Neural cell (in vitro differentiated cells): ENCODE measurements at regions not wholly inside any gene's neighbourhood (a gene's known extent, or its start where the extent isn't known, plus 50 kb on each side); places are given as distances from the start of the nearest gene placed in this dataset.

Source experiments
- H2AFZ ChIP-seq: fragments of 200-600, 300-800 bp; sonication (generic), shearing (Covaris generic); 2 replicates; pipeline ENCODE4 v1.6.0; 2014; ENCODE audit warnings: low read depth, mild to moderate bottlenecking, antibody characterized with exemption, low read length, moderate library complexity
- H3F3A ChIP-seq: fragments of 200-600 bp; shearing (Covaris generic); 2 replicates; pipeline ENCODE4 v1.6.1; 2016; ENCODE audit warnings: mild to moderate bottlenecking, moderate library complexity, mixed read lengths, antibody characterized with exemption, low read length; ENCODE audit not compliant: insufficient read depth, poor library complexity, severe bottlenecking
- H3K27ac ChIP-seq: fragments of 200-600, 300-800 bp; sonication (generic), shearing (Covaris generic); 2 replicates; pipeline ENCODE4 v1.5.1; 2014; ENCODE audit warnings: mild to moderate bottlenecking, low read length, moderate library complexity
- H3K27me3 ChIP-seq: fragments of 300-800, 200-600 bp; sonication (generic), shearing (Covaris generic); 2 replicates; pipeline ENCODE4 v1.6.0; 2014; ENCODE audit warnings: mild to moderate bottlenecking, low read depth, low read length, moderate library complexity; ENCODE audit not compliant: insufficient read depth
- H3K36me3 ChIP-seq: fragments of 300-800, 200-600 bp; sonication (generic), shearing (Covaris generic); 2 replicates; pipeline ENCODE4 v1.5.1; 2014; ENCODE audit warnings: mild to moderate bottlenecking, antibody characterized with exemption, low read length, moderate library complexity; ENCODE audit not compliant: insufficient read depth
- H3K4me2 ChIP-seq: fragments of 300-800, 200-600 bp; sonication (generic), shearing (Covaris generic); 2 replicates; pipeline ENCODE4 v1.6.0; 2014; ENCODE audit warnings: mild to moderate bottlenecking, low read length
- H3K4me3 ChIP-seq: fragments of 300-800, 200-600 bp; sonication (generic), shearing (Covaris generic); 2 replicates; pipeline ENCODE4 v1.5.1; 2014; ENCODE audit warnings: mild to moderate bottlenecking, low read length, moderate library complexity
- H3K79me2 ChIP-seq: fragments of 200-600 bp; shearing (Covaris generic); replicated peaks from 2 replicates; pipeline ENCODE4 v1.6.0; 2014; ENCODE audit warnings: mild to moderate bottlenecking, low read length, moderate library complexity; ENCODE audit not compliant: insufficient read depth
- H3K9ac ChIP-seq: fragments of 300-800, 200-600 bp; sonication (generic), shearing (Covaris generic); 2 replicates; pipeline ENCODE4 v1.6.1; 2016; ENCODE audit warnings: mild to moderate bottlenecking, low read length, mixed read lengths
- H3K9me2 ChIP-seq: fragments of 200-600 bp; shearing (Covaris generic); 2 replicates; pipeline ENCODE4 v1.6.1; 2016; ENCODE audit warnings: mild to moderate bottlenecking, low read length, mixed read lengths; ENCODE audit not compliant: insufficient read depth
- H3K9me3 ChIP-seq: fragments of 200-600, 300-800 bp; sonication (generic), shearing (Covaris generic); 2 replicates; pipeline ENCODE4 v1.6.1; 2016; ENCODE audit warnings: mild to moderate bottlenecking, mixed run types, low read length, moderate library complexity, mixed read lengths
- H4K20me1 ChIP-seq: fragments of 200-600 bp; shearing (Covaris generic); 2 replicates; pipeline ENCODE4 v1.6.1; 2016; ENCODE audit warnings: mild to moderate bottlenecking, mixed run types; ENCODE audit not compliant: insufficient read depth
- EP300 ChIP-seq: fragments of 450-650 bp; conservative IDR thresholded peaks from 2 replicates; pipeline ENCODE4 v1.6.1; 2014; ENCODE audit warnings: antibody characterized with exemption, mild to moderate bottlenecking, moderate library complexity; ENCODE audit not compliant: poor library complexity, severe bottlenecking
- EZH2 ChIP-seq: fragments of 200-600, 300-800 bp; shearing (Covaris generic), sonication (generic); IDR thresholded peaks from 2 replicates; pipeline ENCODE4 v1.6.1; 2014; ENCODE audit warnings: antibody characterized with exemption, low read length, borderline replicate concordance, mild to moderate bottlenecking; ENCODE audit not compliant: insufficient read depth, poor library complexity, severe bottlenecking
- MXI1 ChIP-seq: fragments of 450-650 bp; conservative IDR thresholded peaks from 2 replicates; pipeline ENCODE4 v1.6.1; 2014; ENCODE audit warnings: antibody characterized with exemption, mild to moderate bottlenecking; ENCODE audit not compliant: poor library complexity, severe bottlenecking
- POLR2AphosphoS5 ChIP-seq: IDR thresholded peaks from 2 replicates; pipeline ENCODE4 v1.6.1; 2012
- RAD21 ChIP-seq: fragments of 450-650 bp; conservative IDR thresholded peaks from 2 replicates; pipeline ENCODE4 v1.6.1; 2014; ENCODE audit warnings: antibody characterized with exemption, mild to moderate bottlenecking, moderate library complexity
- SMC3 ChIP-seq: fragments of 450-650 bp; conservative IDR thresholded peaks from 2 replicates; pipeline ENCODE4 v1.6.1; 2014; ENCODE audit warnings: antibody characterized with exemption, mild to moderate bottlenecking, moderate library complexity; ENCODE audit not compliant: poor library complexity
- TAF1 ChIP-seq: IDR thresholded peaks from 2 replicates; pipeline ENCODE4 v1.6.1; 2012; ENCODE audit warnings: low read depth
- TF ChIP-seq, protein P1 (sequence below): IDR thresholded peaks from 2 replicates; pipeline ENCODE4 v1.6.1; 2012; ENCODE audit warnings: borderline replicate concordance
- TF ChIP-seq, protein P2 (sequence below): fragments of 450-650 bp; IDR thresholded peaks from 2 replicates; pipeline ENCODE4 v1.5.1; 2014; ENCODE audit warnings: antibody characterized with exemption, mild to moderate bottlenecking, moderate library complexity; ENCODE audit not compliant: poor library complexity, severe bottlenecking

DNA sequence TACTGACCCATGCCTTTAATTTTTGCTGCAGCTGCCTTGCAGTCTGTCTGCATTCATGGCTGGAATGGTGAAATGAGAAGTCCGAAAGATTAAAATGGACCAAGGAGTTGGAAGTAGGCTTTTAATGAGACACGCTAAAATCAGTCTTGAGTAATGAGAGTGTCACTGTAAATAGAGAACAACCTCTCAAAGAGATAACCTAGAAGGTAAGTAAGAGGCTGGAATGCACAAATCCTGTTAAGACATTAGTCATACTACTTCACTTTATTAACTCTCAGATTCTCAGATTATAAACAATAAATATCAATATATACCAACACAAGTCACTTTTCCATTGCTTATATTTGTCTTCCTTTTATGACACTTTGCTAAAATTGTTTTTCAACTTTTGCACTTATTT lies 880.6 kb upstream of the C9orf72 start:
- Histone ChIP-seq H3K4me3 (no peak overlapping the region), H3K36me3 (no peaks in the 10 kb centered on the region), H3K27ac (no peak overlapping the region), H3K27me3 (no peaks in the 10 kb centered on the region), H3F3A (no peaks in the 10 kb centered on the region), H3K4me2 (no peak overlapping the region), H4K20me1 (no peaks in the 10 kb centered on the region), H3K9ac (no peak overlapping the region), H2AFZ (no peak overlapping the region), H3K9me3 (no peaks in the 10 kb centered on the region), H3K9me2 (no peaks in the 10 kb centered on the region), H3K79me2 (no peaks in the 10 kb centered on the region)
- no peak for TF ChIP-seq POLR2AphosphoS5
- TF ChIP-seq, protein P1, sequence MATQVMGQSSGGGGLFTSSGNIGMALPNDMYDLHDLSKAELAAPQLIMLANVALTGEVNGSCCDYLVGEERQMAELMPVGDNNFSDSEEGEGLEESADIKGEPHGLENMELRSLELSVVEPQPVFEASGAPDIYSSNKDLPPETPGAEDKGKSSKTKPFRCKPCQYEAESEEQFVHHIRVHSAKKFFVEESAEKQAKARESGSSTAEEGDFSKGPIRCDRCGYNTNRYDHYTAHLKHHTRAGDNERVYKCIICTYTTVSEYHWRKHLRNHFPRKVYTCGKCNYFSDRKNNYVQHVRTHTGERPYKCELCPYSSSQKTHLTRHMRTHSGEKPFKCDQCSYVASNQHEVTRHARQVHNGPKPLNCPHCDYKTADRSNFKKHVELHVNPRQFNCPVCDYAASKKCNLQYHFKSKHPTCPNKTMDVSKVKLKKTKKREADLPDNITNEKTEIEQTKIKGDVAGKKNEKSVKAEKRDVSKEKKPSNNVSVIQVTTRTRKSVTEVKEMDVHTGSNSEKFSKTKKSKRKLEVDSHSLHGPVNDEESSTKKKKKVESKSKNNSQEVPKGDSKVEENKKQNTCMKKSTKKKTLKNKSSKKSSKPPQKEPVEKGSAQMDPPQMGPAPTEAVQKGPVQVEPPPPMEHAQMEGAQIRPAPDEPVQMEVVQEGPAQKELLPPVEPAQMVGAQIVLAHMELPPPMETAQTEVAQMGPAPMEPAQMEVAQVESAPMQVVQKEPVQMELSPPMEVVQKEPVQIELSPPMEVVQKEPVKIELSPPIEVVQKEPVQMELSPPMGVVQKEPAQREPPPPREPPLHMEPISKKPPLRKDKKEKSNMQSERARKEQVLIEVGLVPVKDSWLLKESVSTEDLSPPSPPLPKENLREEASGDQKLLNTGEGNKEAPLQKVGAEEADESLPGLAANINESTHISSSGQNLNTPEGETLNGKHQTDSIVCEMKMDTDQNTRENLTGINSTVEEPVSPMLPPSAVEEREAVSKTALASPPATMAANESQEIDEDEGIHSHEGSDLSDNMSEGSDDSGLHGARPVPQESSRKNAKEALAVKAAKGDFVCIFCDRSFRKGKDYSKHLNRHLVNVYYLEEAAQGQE, result no peak
- no peak for TF ChIP-seq EZH2
- TF ChIP-seq TAF1, result no peak
- no peak for TF ChIP-seq MXI1
- TF ChIP-seq, protein P2, sequence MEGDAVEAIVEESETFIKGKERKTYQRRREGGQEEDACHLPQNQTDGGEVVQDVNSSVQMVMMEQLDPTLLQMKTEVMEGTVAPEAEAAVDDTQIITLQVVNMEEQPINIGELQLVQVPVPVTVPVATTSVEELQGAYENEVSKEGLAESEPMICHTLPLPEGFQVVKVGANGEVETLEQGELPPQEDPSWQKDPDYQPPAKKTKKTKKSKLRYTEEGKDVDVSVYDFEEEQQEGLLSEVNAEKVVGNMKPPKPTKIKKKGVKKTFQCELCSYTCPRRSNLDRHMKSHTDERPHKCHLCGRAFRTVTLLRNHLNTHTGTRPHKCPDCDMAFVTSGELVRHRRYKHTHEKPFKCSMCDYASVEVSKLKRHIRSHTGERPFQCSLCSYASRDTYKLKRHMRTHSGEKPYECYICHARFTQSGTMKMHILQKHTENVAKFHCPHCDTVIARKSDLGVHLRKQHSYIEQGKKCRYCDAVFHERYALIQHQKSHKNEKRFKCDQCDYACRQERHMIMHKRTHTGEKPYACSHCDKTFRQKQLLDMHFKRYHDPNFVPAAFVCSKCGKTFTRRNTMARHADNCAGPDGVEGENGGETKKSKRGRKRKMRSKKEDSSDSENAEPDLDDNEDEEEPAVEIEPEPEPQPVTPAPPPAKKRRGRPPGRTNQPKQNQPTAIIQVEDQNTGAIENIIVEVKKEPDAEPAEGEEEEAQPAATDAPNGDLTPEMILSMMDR, result no peak
- no peak for TF ChIP-seq EP300
- TF ChIP-seq SMC3, result no peak
- no peak for TF ChIP-seq RAD21

DNA sequence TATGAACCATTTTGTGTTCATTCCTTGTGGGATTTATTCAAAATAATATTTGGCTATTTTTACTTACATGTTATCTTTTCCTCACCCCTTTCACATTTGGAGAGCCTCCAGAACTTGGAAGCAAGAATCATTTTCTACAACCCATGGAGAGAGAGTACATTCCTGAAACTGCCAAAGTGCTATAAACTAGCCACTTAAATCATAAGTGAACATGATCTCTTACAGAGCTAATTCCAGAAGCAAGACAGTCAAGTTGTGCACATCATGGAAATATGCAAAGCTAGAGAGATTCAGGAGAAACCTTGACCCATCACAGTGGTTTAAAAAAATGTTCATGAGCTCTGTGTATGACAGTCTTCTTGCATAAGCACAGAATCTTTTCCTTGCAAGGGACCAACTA lies 883.6 kb upstream of the C9orf72 start:
- H3K27ac ChIP-seq, result no peak overlapping the region
- no peak overlapping the region for H2AFZ ChIP-seq
- TF ChIP-seq MXI1, result no peak
- no peak for TF ChIP-seq EP300
- no peak for TF ChIP-seq EZH2
- no peak for TF ChIP-seq RAD21
- TF ChIP-seq TAF1, result no peak
- TF ChIP-seq SMC3, result no peak
- TF ChIP-seq, protein P1, result no peak
- TF ChIP-seq POLR2AphosphoS5, result no peak
- TF ChIP-seq, protein P2, result no peak
- H3K36me3 ChIP-seq, result no peaks in the 10 kb centered on the region
- H3K27me3 ChIP-seq, result no peaks in the 10 kb centered on the region
- H4K20me1 ChIP-seq, result no peaks in the 10 kb centered on the region
- H3K4me2 ChIP-seq, result no peak overlapping the region
- H3F3A ChIP-seq, result no peaks in the 10 kb centered on the region
- H3K4me3 ChIP-seq, result no peak overlapping the region
- H3K9me2 ChIP-seq, result no peaks in the 10 kb centered on the region
- no peaks in the 10 kb centered on the region for H3K9me3 ChIP-seq
- no peak overlapping the region for H3K9ac ChIP-seq
- no peaks in the 10 kb centered on the region for H3K79me2 ChIP-seq
